GM23248 (cell line): ENCODE measurements at regions not wholly inside any gene's neighbourhood (a gene's known extent, or its start where the extent isn't known, plus 50 kb on each side); places are given as distances from the start of the nearest gene placed in this dataset.

ENCODE experiments used
- DNase-seq: peaks from one replicate; pipeline ENCODE4 v3.0.0-alpha.2; 2015
- H2AFZ ChIP-seq: fragments of 200-600 bp; sonication (generic); 2 replicates; pipeline ENCODE4 v1.6.1; 2016; ENCODE audit warnings: antibody characterized with exemption
- H3F3A ChIP-seq: fragments of 200-600 bp; sonication (generic); 2 replicates; pipeline ENCODE4 v1.6.1; 2016; ENCODE audit warnings: mild to moderate bottlenecking, antibody characterized with exemption, mixed run types; ENCODE audit not compliant: insufficient read depth
- H3K27ac ChIP-seq: fragments of 200-600 bp; sonication (generic); 2 replicates; pipeline ENCODE4 v1.5.1; 2016; ENCODE audit warnings: mild to moderate bottlenecking
- H3K27me3 ChIP-seq: fragments of 200-600 bp; sonication (generic); replicated peaks from 2 replicates; pipeline ENCODE4 v1.6.1; 2016; ENCODE audit warnings: mild to moderate bottlenecking; ENCODE audit not compliant: insufficient read depth
- H3K36me3 ChIP-seq: fragments of 200-600 bp; sonication (generic); 2 replicates; pipeline ENCODE4 v1.6.1; 2016; ENCODE audit warnings: low read depth, mild to moderate bottlenecking
- H3K4me1 ChIP-seq: fragments of 200-600 bp; sonication (generic); 2 replicates; pipeline ENCODE4 v1.6.1; 2016; ENCODE audit warnings: mild to moderate bottlenecking; ENCODE audit not compliant: insufficient read depth
- H3K4me2 ChIP-seq: fragments of 200-600 bp; sonication (generic); one replicate; pipeline ENCODE4 v1.6.1; 2016; ENCODE audit warnings: mild to moderate bottlenecking; ENCODE audit not compliant: unreplicated experiment
- H3K4me3 ChIP-seq: fragments of 200-600 bp; sonication (generic); 2 replicates; pipeline ENCODE4 v1.5.1; 2016; ENCODE audit warnings: mild to moderate bottlenecking
- H3K79me2 ChIP-seq: fragments of 200-600 bp; sonication (generic); 2 replicates; pipeline ENCODE4 v1.6.1; 2016; ENCODE audit warnings: mild to moderate bottlenecking; ENCODE audit not compliant: insufficient read depth
- H3K9ac ChIP-seq: fragments of 200-600 bp; sonication (generic); 2 replicates; pipeline ENCODE4 v1.6.1; 2016; ENCODE audit warnings: mild to moderate bottlenecking
- H3K9me2 ChIP-seq: fragments of 200-600 bp; sonication (generic); 2 replicates; pipeline ENCODE4 v1.6.1; 2016; ENCODE audit warnings: mixed run types, mild to moderate bottlenecking, moderate library complexity; ENCODE audit not compliant: insufficient read depth
- H3K9me3 ChIP-seq: fragments of 200-600 bp; sonication (generic); one replicate; pipeline ENCODE4 v1.6.1; 2017; ENCODE audit warnings: low read depth
- H4K20me1 ChIP-seq: fragments of 200-600 bp; sonication (generic); 2 replicates; pipeline ENCODE4 v1.6.0; 2016; ENCODE audit not compliant: insufficient read depth
- EZH2 ChIP-seq: fragments of 200-600 bp; sonication (generic); IDR thresholded peaks from 2 replicates; pipeline ENCODE4 v1.6.1; 2018; ENCODE audit warnings: antibody characterized with exemption, mild to moderate bottlenecking; ENCODE audit not compliant: insufficient read depth, poor library complexity, severe bottlenecking
- EZH2phosphoT487 ChIP-seq: fragments of 200-600 bp; sonication (generic); IDR thresholded peaks from 2 replicates; pipeline ENCODE4 v1.6.1; 2018; ENCODE audit warnings: antibody characterized with exemption, moderate library complexity, mild to moderate bottlenecking, low read depth; ENCODE audit not compliant: insufficient read depth
- WGBS, 2 experiments: methylation state at CpG; one replicate each; pipeline ENCODE4 v1.1.6; 2015 to 2017; ENCODE audit warnings: low lambda C conversion rate in 2 of 2, low coverage in 1 of 2; ENCODE audit errors: missing lambda C conversion rate in 2 of 2; 5-methylcytosine and 5-hydroxymethylcytosine counted together
- in situ Hi-C: fragments of 300-500 bp; cut with MboI; formaldehyde crosslinking; loops from 2 replicates; pipeline ENCODE4 v1.15.0; 2020

DNA sequence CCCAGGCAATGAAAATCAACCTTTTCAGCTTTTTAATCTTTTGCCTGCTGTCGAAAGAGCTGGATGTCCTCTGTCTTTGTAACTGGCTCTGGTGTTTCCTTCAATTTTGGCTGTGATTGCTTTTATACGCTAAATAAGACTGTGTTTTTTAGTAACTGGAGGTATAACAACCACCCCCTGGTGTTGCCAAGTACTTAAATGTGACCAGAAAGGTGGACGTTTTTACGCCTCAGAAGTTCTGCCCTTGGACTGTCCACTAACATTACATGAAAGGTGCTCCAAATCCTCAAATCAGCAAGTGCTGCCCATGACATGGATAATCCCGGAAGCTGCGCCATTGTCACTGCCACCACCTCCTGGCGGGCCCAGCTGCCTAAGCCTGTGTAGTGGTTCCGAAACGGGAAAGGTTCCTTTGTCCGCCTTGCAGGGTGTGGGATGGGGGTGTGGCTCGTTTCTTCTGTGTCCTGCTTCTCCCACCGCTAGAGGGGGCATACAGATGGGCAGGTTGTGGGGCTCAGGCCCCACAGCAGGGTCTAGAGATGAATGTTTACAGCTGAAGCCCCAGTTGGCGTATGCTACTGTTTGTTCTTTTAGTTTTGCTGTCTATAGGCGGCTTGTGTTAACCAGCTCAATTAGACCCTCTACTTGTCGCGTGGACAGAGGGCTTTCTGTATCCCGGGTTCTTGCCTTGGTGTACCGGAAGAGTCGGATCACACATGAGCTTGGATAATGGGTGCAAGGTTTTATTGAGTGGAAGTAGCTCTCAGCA lies 82.2 kb upstream of the SEPTIN5 start:
- Histone ChIP-seq H3K9ac (no peak overlapping the region), H3K9me2 (no peaks in the 10 kb centered on the region), H3K27ac (no peak overlapping the region), H2AFZ (0 out of 2 replicates have a peak overlapping the region, but pooled peaks have one; percentile 30), H3K36me3 (no peaks in the 10 kb centered on the region), H3K9me3 (no peaks in the 10 kb centered on the region), H3K79me2 (no peaks in the 10 kb centered on the region), H3K4me2 (no peak overlapping the region), H3K4me3 (no peak overlapping the region), H3K4me1 (no peaks in the 10 kb centered on the region), H3F3A (no peaks in the 10 kb centered on the region), H3K27me3 (no peaks in the 10 kb centered on the region), H4K20me1 (no peaks in the 10 kb centered on the region)
- TF ChIP-seq EZH2 (no peak), EZH2phosphoT487 (no peak)
- in situ Hi-C loops, result loop anchor here (25.0 kb wide), 1 partner anchor 320 kb away; no protein-coding TSS in a partner anchor
- DNase-seq, result peak; percentile 54
- 43 to 48% methylated on average over 18 to 19 of the region's 19 CpGs for WGBS, 2 experiments

DNA sequence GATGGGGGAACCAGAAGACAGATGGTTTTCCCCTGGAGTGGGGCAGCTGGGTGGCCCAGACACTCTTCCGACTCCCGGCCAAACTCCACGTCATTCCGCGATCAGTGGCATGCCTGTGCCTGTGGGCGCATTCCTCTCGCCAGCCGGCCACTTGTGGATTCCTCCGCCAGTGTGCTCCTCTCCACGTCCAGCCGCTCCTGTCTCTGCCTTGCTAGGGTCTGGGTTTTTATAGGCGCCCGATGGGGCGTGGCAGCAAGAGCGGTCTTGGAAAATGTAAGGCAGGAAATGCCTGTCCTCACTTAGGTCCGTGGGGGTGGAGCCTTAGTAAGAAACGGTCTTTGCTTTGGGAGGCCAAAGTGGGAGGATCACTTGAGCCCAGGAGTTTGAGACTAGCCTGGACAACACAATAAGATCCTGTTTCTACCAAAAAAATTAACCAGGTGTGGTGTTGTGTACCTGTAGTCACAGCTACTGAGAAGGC lies 81.6 kb upstream of the SEPTIN5 start:
- Histone ChIP-seq H3K36me3 (no peaks in the 10 kb centered on the region), H3K27me3 (no peaks in the 10 kb centered on the region), H3K9me2 (no peaks in the 10 kb centered on the region), H3K9me3 (no peaks in the 10 kb centered on the region), H2AFZ (peak overlapping the region; percentile 30; the same call in 1 of the 2 replicates), H3K27ac (no peak overlapping the region), H4K20me1 (no peaks in the 10 kb centered on the region), H3K79me2 (no peaks in the 10 kb centered on the region), H3K4me1 (no peaks in the 10 kb centered on the region), H3F3A (no peaks in the 10 kb centered on the region), H3K4me3 (no peak overlapping the region), H3K4me2 (no peak overlapping the region), H3K9ac (no peak overlapping the region)
- WGBS, 2 experiments, result 38 to 54% methylated on average over 15 to 17 of the region's 17 CpGs
- in situ Hi-C loops, result loop anchor here (25.0 kb wide), 1 partner anchor 320 kb away; no protein-coding TSS in a partner anchor
- DNase-seq, result peak; percentile 20
- TF ChIP-seq EZH2 (no peak), EZH2phosphoT487 (no peak)

DNA sequence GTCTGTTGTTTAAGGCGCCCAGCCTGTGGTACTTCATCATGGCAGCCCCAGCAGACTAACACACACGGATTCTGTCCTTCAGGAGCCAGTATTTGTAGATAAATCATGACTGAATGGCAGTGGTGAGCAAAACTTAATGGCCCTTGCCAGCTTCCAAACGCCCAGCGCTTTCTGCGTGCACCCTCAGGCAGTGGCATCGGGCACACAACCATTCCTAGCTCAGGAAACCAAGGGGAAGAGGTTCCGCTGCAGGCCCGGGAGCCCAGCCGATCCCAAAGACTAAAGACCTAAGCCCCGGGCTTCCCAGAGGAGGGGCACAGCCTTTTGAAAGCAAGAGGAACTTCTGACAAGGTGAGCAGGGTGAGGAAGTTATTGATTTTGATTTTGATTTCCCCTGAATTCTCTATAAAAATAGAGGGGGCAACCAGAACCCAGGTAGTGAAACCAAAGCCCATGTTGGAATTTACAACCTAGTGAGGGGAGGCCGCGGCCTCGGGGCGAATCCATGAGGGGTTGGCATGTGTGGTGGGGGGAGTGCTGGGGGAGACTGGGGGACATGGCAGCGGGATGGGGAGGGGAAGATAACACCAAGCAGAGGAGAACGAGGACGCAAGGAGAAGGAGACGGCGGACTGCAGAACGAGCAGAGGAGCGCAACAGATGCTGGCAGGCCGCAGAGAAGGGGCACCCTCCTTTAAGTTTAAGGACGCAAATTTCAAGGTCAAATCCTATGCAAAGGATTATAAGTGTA lies 79.9 kb upstream of the SEPTIN5 start:
- H3K4me3 ChIP-seq, result no peak overlapping the region
- no peaks in the 10 kb centered on the region for H3K9me2 ChIP-seq
- H3K79me2 ChIP-seq, result no peaks in the 10 kb centered on the region
- no peaks in the 10 kb centered on the region for H3K9me3 ChIP-seq
- 65 to 73% methylated on average over 19 to 23 of the region's 23 CpGs for WGBS, 2 experiments
- H3K9ac ChIP-seq, result no peak overlapping the region
- H3F3A ChIP-seq, result no peaks in the 10 kb centered on the region
- no peaks in the 10 kb centered on the region for H3K4me1 ChIP-seq
- no peak for DNase-seq
- TF ChIP-seq EZH2phosphoT487 (no peak), EZH2 (no peak)
- in situ Hi-C loops, result loop anchor here (25.0 kb wide), 1 partner anchor 322 kb away; no protein-coding TSS in a partner anchor
- no peak overlapping the region for H3K4me2 ChIP-seq
- no peak overlapping the region for H2AFZ ChIP-seq
- H3K27ac ChIP-seq, result no peak overlapping the region
- H3K36me3 ChIP-seq, result no peaks in the 10 kb centered on the region
- H3K27me3 ChIP-seq, result no peaks in the 10 kb centered on the region
- no peaks in the 10 kb centered on the region for H4K20me1 ChIP-seq

DNA sequence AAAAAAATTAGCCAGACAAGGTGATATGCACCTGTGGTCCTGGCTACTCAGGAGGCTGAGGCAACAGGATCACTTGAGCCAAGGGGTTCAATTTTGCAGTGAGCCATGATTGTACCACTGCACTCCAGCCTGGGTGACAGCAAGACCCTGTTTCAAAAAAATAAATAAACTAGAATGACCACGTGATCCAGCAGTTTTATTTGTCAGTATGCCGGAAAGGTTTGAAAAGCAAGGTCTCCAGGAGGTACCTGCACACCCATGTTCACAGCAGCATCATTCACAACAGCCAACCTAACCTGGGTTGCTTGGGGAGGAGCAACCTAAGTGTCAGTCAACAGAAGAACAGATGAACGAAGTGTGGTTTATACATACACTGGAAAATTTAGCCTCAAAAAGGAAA lies 78.7 kb upstream of the SEPTIN5 start:
- DNase-seq, result no peak
- Histone ChIP-seq H3K27ac (no peak overlapping the region), H3K27me3 (no peaks in the 10 kb centered on the region), H3F3A (no peaks in the 10 kb centered on the region), H3K9ac (no peak overlapping the region), H2AFZ (no peak overlapping the region), H3K4me2 (no peak overlapping the region), H3K36me3 (no peaks in the 10 kb centered on the region), H3K9me2 (no peaks in the 10 kb centered on the region), H3K4me3 (no peak overlapping the region), H3K9me3 (no peaks in the 10 kb centered on the region), H3K4me1 (no peaks in the 10 kb centered on the region), H4K20me1 (no peaks in the 10 kb centered on the region), H3K79me2 (no peaks in the 10 kb centered on the region)
- TF ChIP-seq EZH2phosphoT487, result no peak
- TF ChIP-seq EZH2, result no peak
- 54 to 55% methylated on average over 3 of the region's 3 CpGs for WGBS, 2 experiments
- in situ Hi-C loops, result loop anchor here (25.0 kb wide), 1 partner anchor 323 kb away; no protein-coding TSS in a partner anchor
